Mesodermal cell (in vitro differentiated cells): ENCODE measurements at regions not wholly inside any gene's neighbourhood (a gene's known extent, or its start where the extent isn't known, plus 50 kb on each side); places are given as distances from the start of the nearest gene placed in this dataset.

ENCODE experiments used
- H3K27ac ChIP-seq: 2 replicates; pipeline ENCODE4 v1.7.0; 2013; ENCODE audit warnings: mild to moderate bottlenecking, low read depth, low read length, moderate library complexity; ENCODE audit not compliant: severe bottlenecking
- H3K36me3 ChIP-seq: 2 replicates; pipeline ENCODE4 v1.7.1; 2013; ENCODE audit warnings: mild to moderate bottlenecking, low read length, moderate library complexity; ENCODE audit not compliant: control insufficient read depth, insufficient read depth
- H3K4me1 ChIP-seq: one replicate; pipeline ENCODE4 v1.7.1; 2013; ENCODE audit warnings: mild to moderate bottlenecking, low read length; ENCODE audit not compliant: insufficient read depth, control insufficient read depth, poor library complexity, severe bottlenecking
- H3K4me3 ChIP-seq: 2 replicates; pipeline ENCODE4 v1.7.0; 2013; ENCODE audit warnings: low read length, control low read depth, mild to moderate bottlenecking; ENCODE audit not compliant: insufficient read depth, poor library complexity, severe bottlenecking; ENCODE audit errors: extremely low read depth
- H3K9me3 ChIP-seq: 2 replicates; pipeline ENCODE4 v1.7.1; 2013; ENCODE audit warnings: mild to moderate bottlenecking, low read length, moderate library complexity; ENCODE audit not compliant: control insufficient read depth
- WGBS, 2 experiments: methylation state at CpG; one replicate each; pipeline ENCODE4 v1.1.5; 2013; ENCODE audit warnings: missing lambda C conversion rate in 2 of 2; ENCODE audit not compliant: insufficient coverage in 2 of 2; 5-methylcytosine and 5-hydroxymethylcytosine counted together

DNA sequence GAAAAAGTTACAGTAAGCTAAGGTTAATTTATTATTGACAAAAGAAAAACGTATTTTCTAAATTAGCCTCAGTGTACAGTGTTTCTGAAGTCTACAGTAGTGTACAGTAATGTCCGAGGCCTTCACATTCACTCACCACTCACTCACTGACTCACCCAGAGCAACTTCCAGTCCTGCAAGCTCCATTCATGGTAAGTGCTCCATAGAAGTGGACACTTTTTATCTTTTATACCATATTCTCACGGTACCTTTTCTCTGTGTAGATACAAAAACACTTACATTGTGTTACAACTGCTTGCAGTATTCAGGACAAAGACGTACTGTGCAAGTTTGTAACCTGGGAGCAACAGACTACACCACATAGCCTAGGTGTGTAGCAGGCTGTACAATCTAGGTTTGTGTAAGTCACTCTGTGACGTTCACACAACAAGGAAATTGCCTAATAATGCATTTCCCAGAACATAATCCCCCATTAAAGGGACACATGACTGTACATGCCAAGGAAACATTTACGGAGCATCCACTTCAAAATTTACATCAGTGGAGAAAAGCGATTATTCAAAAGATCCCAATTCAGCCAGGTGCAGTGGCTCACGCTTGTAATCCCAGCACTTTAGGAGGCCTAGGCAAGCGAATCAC is 133.4 kb downstream of the BANF2 start:
- Histone ChIP-seq H3K27ac (no peak overlapping the region), H3K4me3 (no peak overlapping the region), H3K36me3 (no peaks in the 10 kb centered on the region), H3K9me3 (no peaks in the 10 kb centered on the region), H3K4me1 (peaks cover 18% of the 10 kb centered on the region)
- WGBS, 2 experiments, result 89 to 93% methylated on average over 6 to 8 of the region's 9 CpGs

DNA sequence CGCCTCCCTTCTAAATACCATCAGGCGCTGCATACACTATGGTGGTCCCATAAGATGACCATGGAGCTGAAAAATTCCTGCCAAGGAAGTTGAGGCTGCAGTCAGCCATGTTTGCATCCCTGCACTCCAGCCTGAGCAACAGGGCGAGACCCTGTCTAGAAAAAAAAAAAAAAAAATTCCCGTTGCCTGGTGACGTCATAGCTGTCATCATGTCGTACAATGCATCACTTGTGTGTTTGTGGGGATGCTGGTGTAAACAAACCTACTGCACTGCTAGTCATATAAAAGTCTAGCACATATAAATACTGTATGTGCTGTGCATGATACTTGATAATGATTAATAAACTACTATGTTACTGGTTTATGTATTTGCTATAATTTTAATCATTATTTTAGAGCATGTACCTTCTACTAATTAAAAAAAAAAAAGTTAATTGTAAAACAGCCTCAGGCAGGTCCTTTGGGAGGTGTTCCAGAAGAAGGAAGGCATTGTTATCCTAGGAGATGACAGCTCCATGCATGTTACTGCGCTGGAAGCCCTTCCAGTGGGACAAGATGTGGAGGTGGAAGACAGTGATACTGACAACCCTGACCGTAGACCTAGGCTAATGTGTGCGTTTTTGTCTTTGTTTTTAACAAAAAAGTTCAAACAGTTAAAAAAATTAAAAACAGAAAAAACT is 132.6 kb downstream of the BANF2 start:
- H3K36me3 ChIP-seq, result no peaks in the 10 kb centered on the region
- WGBS, 2 experiments, result 74 to 100% methylated on average over 3 of the region's 9 CpGs
- no peak overlapping the region for H3K4me3 ChIP-seq
- no peaks in the 10 kb centered on the region for H3K9me3 ChIP-seq
- H3K27ac ChIP-seq, result no peak overlapping the region
- H3K4me1 ChIP-seq, result peaks cover 18% of the 10 kb centered on the region

DNA sequence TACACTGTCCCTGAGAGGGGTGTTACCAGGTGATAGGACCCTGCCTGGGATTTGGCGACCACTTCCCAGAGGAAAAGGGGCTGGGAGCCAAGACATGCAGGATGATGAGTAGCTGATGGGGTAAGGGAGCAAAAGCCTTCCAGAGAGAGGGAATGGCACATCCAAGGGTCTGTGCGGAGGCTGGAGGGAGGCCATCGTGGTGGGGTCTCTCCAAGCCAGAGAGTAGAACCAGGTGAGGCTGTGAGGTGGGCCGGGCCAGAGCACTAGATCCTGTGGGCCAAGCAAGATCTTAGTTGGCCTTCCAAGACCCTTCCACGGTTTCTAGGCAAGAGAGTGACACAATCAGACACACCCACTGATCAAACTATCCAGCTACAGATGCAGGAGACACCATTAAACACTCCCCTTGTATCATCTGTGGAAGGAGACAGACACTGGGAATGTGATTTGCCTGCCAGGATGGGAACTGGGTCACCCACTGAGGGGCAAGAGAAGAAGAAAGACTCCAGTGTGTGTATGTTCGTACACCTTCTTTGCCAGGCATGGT is 128.9 kb downstream of the BANF2 start:
- WGBS, 2 experiments, result 91 to 100% methylated on average over 5 of the region's 6 CpGs
- Histone ChIP-seq H3K4me1 (peaks cover 10% of the 10 kb centered on the region), H3K4me3 (no peak overlapping the region)

DNA sequence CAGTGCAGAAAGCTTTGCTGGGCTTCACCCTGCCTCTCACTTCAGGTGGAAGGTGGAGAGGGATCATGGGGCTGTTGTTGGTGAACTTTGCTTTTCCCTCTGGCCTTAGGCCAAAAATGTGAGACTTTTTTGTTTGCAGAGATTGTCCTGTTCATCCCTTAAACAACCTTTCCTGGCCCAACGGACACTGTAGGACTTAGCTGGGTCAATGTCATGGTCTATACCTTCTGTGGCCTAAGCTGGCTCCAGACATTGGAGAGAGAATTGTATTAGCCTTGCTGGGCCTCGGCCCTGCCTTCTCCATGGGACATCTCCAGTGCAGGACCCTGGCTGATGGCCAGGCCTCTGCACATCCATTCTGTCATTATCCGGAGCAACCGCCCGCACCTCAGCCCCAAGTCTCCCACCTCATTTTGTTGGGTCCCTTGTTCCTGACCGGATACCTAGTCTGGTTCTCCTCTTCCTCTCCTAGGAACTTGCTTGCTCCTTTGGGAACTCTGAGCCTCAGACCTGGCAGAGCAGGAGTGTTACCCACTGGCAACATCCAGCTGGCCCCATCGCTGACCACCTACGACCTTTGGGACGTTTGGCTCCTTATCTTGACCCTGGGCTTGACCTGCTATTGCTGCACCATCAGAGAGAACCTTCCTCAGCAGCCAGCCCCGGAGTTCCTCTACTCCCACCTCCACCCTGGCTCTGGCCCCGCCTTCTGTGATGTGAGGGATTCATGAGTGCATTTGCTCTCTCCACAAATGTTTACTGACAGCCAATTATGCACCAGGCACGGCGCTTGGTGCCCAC is 128.2 kb downstream of the BANF2 start:
- Histone ChIP-seq H3K9me3 (no peaks in the 10 kb centered on the region), H3K4me1 (peaks cover 13% of the 10 kb centered on the region), H3K36me3 (no peaks in the 10 kb centered on the region), H3K27ac (no peak overlapping the region), H3K4me3 (no peak overlapping the region)
- WGBS, 2 experiments, result 92 to 93% methylated on average over 9 to 11 of the region's 13 CpGs

More for the DNA sequence above, 128.9 kb downstream of the BANF2 start:
- Histone ChIP-seq H3K9me3 (no peaks in the 10 kb centered on the region), H3K36me3 (no peaks in the 10 kb centered on the region), H3K27ac (no peak overlapping the region)

DNA sequence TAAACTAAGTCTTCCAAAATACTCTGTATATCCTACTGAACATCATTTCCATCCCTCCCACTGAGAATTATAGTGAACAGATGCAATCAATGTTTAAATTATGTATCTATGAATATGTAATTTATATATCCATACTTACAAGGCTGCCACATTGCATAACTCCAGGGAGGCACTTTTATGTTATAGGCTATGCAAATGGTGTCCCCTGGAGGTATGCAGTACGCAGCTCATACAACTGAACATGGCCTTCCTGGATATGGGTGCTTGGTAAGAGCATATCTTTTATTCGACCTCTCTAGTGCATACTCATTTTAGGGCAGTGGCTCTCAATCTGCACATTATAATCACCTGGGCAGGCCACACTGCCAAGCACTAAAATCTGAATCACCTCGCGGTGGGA is 127.3 kb downstream of the BANF2 start:
- Histone ChIP-seq H3K4me1 (peaks cover 13% of the 10 kb centered on the region), H3K9me3 (no peaks in the 10 kb centered on the region), H3K27ac (no peak overlapping the region), H3K4me3 (no peak overlapping the region), H3K36me3 (no peaks in the 10 kb centered on the region)
- WGBS, 2 experiments, result 83 to 100% methylated on average over 3 to 4 of the region's 4 CpGs

DNA sequence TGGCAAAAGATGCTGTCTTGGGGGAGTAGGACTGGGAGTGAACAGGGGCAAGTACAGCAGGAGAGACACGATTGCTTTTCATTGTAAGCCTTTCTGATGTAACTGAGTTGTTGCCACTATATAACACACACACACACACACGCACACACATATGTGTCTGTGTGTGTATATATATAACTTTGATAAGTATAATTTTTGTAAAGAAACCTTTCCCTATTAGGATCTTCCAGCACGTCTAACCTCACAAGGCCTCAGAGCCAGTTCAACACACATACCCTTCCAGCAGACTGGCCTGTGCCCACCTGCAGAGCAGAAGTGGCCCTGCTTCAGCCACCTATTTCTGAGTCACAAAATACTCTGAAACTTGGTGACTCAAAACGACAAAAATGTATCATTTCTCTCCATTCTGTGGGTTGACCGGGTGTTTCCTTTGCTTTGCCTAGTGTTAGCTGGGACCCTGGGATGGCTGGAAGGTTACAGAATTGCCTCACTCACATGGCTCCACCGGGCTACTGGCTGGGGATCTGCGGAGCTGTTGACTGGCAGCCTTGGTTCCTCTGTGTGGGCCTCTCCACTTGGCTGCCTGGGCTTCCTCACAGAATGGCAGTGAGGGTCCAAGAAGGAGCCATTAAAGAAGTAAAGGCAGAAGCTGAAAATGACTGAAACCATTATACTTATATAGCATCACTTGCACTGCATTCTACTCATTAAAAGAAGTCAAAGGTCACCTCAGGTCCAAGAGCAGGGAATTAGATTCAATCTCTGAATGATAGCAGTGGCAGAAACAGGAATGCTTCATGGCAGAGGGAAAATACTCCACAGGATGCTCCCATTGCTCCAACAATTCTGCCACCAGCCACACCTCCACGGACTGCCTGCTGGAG is 126.4 kb downstream of the BANF2 start:
- no peak overlapping the region for H3K4me3 ChIP-seq
- no peak overlapping the region for H3K27ac ChIP-seq
- H3K4me1 ChIP-seq, result peaks cover 13% of the 10 kb centered on the region
- no peaks in the 10 kb centered on the region for H3K9me3 ChIP-seq
- 86 to 88% methylated on average over 5 of the region's 8 CpGs for WGBS, 2 experiments
- H3K36me3 ChIP-seq, result no peaks in the 10 kb centered on the region

DNA sequence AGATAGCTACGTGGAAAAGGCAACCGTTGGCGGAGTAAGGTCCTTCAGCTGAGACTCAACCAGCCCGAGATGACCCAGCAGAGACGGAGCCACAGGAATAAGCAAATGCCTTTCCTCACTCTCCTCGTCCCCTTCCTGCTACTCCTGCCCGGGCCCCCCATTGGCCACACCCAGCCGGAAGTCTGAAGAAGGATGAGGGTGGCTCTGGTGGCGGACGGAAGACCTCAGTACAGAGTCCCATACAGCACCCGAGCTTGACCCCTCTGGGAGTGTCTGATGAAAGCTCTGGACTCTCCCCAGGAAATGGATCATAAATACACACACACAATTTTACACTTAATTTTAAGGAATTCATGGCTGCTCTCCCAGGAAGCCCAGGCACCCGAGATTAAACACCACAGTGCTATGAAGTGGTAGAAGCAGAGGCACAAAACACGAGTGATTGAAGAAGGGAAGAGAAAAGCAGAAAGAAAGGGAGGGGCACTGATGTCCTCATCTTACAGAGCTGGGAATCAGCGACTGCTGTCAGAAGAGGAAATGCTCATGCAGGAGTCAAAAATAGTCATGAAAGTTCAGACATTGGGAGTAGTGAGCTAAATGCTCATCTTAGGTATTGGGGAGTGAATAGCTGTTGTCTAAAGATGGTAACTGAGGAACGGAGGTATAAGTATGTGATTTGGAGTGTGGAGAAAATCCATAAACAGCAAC is 125.6 kb downstream of the BANF2 start:
- Histone ChIP-seq H3K27ac (no peak overlapping the region), H3K36me3 (no peaks in the 10 kb centered on the region), H3K9me3 (no peaks in the 10 kb centered on the region), H3K4me3 (no peak overlapping the region), H3K4me1 (peaks cover 13% of the 10 kb centered on the region)
- 86 to 90% methylated on average over 9 of the region's 15 CpGs for whole genome bisulfite sequencing, 2 experiments

DNA sequence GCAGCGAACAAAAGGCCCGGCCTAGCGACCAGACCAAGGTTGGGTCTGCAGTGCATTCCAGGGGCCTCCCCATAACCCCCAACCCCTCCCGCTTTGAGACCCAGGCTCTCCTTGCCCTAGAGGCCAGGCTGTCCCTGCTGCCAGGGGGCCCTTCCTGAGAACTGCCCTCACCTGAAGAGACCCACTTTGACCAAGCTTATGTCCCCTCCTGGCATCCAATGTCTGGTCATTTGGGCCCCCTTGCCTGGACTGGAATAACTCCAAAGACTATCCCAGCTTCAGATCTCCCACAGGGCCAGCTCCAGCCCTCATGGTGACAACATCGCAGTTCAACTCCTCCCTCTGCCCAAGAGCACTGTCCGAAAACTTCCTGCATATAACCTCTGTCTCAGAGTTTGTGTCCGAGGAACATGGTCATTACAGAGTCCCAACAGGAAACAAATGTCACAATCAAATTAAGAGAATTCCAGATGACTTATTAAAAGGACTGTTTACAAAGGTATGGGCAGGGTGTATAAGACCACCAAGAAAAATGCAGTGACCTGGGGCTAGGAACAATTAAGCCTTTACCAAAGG is 125.0 kb downstream of the BANF2 start:
- Histone ChIP-seq H3K36me3 (no peaks in the 10 kb centered on the region), H3K4me3 (no peak overlapping the region), H3K27ac (no peak overlapping the region), H3K4me1 (peaks cover 13% of the 10 kb centered on the region), H3K9me3 (no peaks in the 10 kb centered on the region)
- 81 to 97% methylated on average over 3 to 5 of the region's 7 CpGs for WGBS, 2 experiments

DNA sequence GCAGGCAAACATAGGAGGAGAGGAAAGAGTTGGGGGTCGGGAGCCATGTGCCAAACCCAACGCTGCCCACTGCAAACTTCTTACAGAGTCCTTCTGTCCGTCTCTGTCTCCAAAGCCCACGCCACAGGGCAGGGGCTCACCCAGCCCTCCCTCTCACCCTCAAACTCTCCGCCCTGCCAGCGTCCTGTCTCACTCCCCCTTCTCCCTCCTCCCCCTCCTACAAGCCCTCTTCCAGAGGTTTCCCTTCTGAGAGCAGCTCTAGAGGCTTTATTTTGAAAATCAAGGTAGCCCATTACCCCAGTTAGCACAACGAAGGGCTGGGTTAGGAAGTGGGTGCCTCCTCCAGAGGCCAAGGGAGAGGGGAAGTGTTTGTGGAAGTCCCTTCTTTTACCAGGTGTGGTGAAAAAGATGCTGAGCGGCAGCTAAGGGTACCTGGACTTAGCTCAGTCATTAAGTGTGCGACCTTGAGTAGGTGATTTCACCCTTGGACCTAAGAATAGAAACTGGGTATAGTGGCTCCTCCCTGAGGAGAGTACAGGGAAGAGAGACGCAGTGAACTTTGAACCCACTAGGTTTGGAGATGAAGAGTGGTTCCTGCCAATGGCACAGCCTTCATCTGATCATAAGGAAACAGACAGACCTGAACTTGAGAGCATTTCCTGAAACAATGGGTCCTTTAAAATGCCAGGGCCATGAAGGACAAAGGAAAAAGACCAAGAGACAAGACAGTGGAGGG is 123.8 kb downstream of the BANF2 start:
- 80 to 81% methylated on average over 7 to 9 of the region's 10 CpGs for WGBS, 2 experiments
- H3K36me3 ChIP-seq, result no peaks in the 10 kb centered on the region
- H3K4me1 ChIP-seq, result peaks cover 13% of the 10 kb centered on the region
- H3K4me3 ChIP-seq, result no peak overlapping the region
- H3K27ac ChIP-seq, result no peak overlapping the region
- H3K9me3 ChIP-seq, result peaks cover 3% of the 10 kb centered on the region
